SK-N-SH treated with all-trans-retinoic acid at 6 μM for 48 hours (cell line): ENCODE measurements at regions not wholly inside any gene's neighbourhood (a gene's known extent, or its start where the extent isn't known, plus 50 kb on each side); places are given as distances from the start of the nearest gene placed in this dataset.

ENCODE experiments used
- ATAC-seq: fragments of 200-7000 bp; cut with Tn5 transposase; 3 replicates; pipeline ENCODE4 v1.9.1; 2020; ENCODE audit warnings: mild to moderate bottlenecking, moderate library complexity
- ARNTL ChIP-seq: fragments of 450-650 bp; formaldehyde crosslinking; IDR thresholded peaks from 2 replicates; pipeline ENCODE4 v1.5.0; 2020; ENCODE audit warnings: low read depth, mild to moderate bottlenecking, moderate library complexity, borderline replicate concordance
- BACH2 ChIP-seq: fragments of 250-450 bp; sonication (Bioruptor Pico); IDR thresholded peaks from 2 replicates; pipeline ENCODE4 v1.9.0; 2021; ENCODE audit warnings: mild to moderate bottlenecking, borderline replicate concordance
- CSDC2 ChIP-seq: fragments of 250-450 bp; sonication (Bioruptor Pico); IDR thresholded peaks from 2 replicates; pipeline ENCODE4 v1.5.0; 2020; ENCODE audit warnings: mild to moderate bottlenecking, moderate library complexity
- ESRRG ChIP-seq: fragments of 250-450 bp; sonication (Bioruptor Pico); IDR thresholded peaks from 2 replicates; pipeline ENCODE4 v1.6.1; 2021; ENCODE audit warnings: mild to moderate bottlenecking
- GLIS3 ChIP-seq: fragments of 250-450 bp; sonication (Bioruptor Pico); IDR thresholded peaks from 2 replicates; pipeline ENCODE4 v1.5.0; 2020; ENCODE audit warnings: mild to moderate bottlenecking, moderate library complexity
- ISL1 ChIP-seq: fragments of 250-450 bp; sonication (Bioruptor Pico); IDR thresholded peaks from 2 replicates; pipeline ENCODE4 v2.1.2; 2022; ENCODE audit warnings: mild to moderate bottlenecking, moderate library complexity
- OSR1 ChIP-seq: fragments of 250-450 bp; sonication (Bioruptor Pico); IDR thresholded peaks from 2 replicates; pipeline ENCODE4 v1.8.0; 2022; ENCODE audit warnings: moderate library complexity, mild to moderate bottlenecking, inconsistent platforms
- PPARA ChIP-seq: fragments of 250-450 bp; sonication (Bioruptor Pico); IDR thresholded peaks from 2 replicates; pipeline ENCODE4 v1.5.0; 2020; ENCODE audit warnings: mild to moderate bottlenecking, borderline replicate concordance
- RARB ChIP-seq: fragments of 250-450 bp; sonication (Bioruptor Pico); IDR thresholded peaks from 2 replicates; pipeline ENCODE4 v1.8.0; 2021; ENCODE audit warnings: mild to moderate bottlenecking, moderate library complexity
- SNAI2 ChIP-seq: fragments of 250-450 bp; sonication (Bioruptor Pico); IDR thresholded peaks from 2 replicates; pipeline ENCODE4 v1.5.0; 2020; ENCODE audit warnings: mild to moderate bottlenecking, moderate library complexity
- TCF4 ChIP-seq: fragments of 250-450 bp; sonication (Bioruptor Pico); IDR thresholded peaks from 2 replicates; pipeline ENCODE4 v1.8.0; 2021; ENCODE audit warnings: mild to moderate bottlenecking, moderate library complexity, borderline replicate concordance
- TOX ChIP-seq: fragments of 250-450 bp; sonication (Bioruptor Pico); IDR thresholded peaks from 2 replicates; pipeline ENCODE4 v1.8.0; 2021; ENCODE audit warnings: mild to moderate bottlenecking, moderate library complexity, borderline replicate concordance
- ZC3H10 ChIP-seq: fragments of 250-450 bp; sonication (Bioruptor Pico); IDR thresholded peaks from 2 replicates; pipeline ENCODE4 v1.5.1; 2021; ENCODE audit warnings: mild to moderate bottlenecking, moderate library complexity
- ZFP3 ChIP-seq: fragments of 250-450 bp; sonication (Bioruptor Pico); IDR thresholded peaks from 2 replicates; pipeline ENCODE4 v1.5.0; 2020; ENCODE audit warnings: mild to moderate bottlenecking, moderate library complexity
- ZFP30 ChIP-seq: fragments of 450-650 bp; formaldehyde crosslinking; IDR thresholded peaks from 2 replicates; pipeline ENCODE4 v1.5.0; 2022; ENCODE audit warnings: mild to moderate bottlenecking, moderate library complexity
- ZNF565 ChIP-seq: fragments of 450-650 bp; formaldehyde crosslinking; conservative IDR thresholded peaks from 2 replicates; pipeline ENCODE4 v1.5.0; 2020; ENCODE audit warnings: low read depth, mild to moderate bottlenecking, moderate library complexity
- ZNF70 ChIP-seq: fragments of 450-650 bp; formaldehyde crosslinking; IDR thresholded peaks from 2 replicates; pipeline ENCODE4 v1.5.0; 2020; ENCODE audit warnings: mild to moderate bottlenecking, moderate library complexity
- ZNF8 ChIP-seq: fragments of 450-650 bp; formaldehyde crosslinking; IDR thresholded peaks from 2 replicates; pipeline ENCODE4 v1.5.0; 2020; ENCODE audit warnings: mild to moderate bottlenecking, moderate library complexity
- TF ChIP-seq, protein P1 (sequence below): fragments of 250-450 bp; sonication (Bioruptor Pico); IDR thresholded peaks from 2 replicates; pipeline ENCODE4 v1.5.1; 2020; ENCODE audit warnings: low read depth, mild to moderate bottlenecking, moderate library complexity
- TF ChIP-seq, protein P2 (sequence below): fragments of 250-450 bp; sonication (Bioruptor Pico); IDR thresholded peaks from 2 replicates; pipeline ENCODE4 v1.5.0; 2020; ENCODE audit warnings: mild to moderate bottlenecking, moderate library complexity
- TF ChIP-seq, protein P3 (sequence below): fragments of 250-450 bp; sonication (Bioruptor Pico); IDR thresholded peaks from 2 replicates; pipeline ENCODE4 v1.5.1; 2021; ENCODE audit warnings: mild to moderate bottlenecking, moderate library complexity
- TF ChIP-seq, protein P4 (sequence below): fragments of 250-450 bp; sonication (Bioruptor Pico); IDR thresholded peaks from 2 replicates; pipeline ENCODE4 v1.8.0; 2020; ENCODE audit warnings: mild to moderate bottlenecking, moderate library complexity, borderline replicate concordance
- TF ChIP-seq, protein P5 (sequence below): fragments of 250-450 bp; sonication (Bioruptor Pico); IDR thresholded peaks from 2 replicates; pipeline ENCODE4 v1.8.0; 2021; ENCODE audit warnings: low read depth, mild to moderate bottlenecking, moderate library complexity, borderline replicate concordance

DNA sequence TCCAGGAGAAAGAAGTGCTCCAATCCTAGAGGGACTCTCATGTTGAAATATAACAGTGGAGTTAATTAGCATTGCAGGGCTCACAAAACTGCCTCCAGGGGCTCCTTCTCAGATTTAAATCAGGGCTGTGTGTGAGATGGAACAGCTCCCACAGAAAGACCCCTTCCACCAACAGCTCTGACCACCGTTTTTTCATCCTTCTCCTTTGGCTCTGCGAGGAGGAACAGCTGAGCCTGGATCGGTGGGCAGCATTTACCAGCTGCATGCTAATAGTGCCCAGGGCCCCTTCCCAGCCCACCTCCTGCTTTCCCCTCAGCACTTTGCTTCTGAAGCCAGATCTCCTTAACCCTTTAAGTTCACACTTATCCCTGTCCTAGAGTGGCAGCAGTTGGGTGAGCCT, 119.2 kb upstream of the UBE2E1 start:
- TF ChIP-seq ZNF565 (CRISPR knock-in tag) (no peak), ARNTL (CRISPR knock-in tag) (no peak), ISL1 (no peak), TOX (no peak), TCF4 (CRISPR knock-in tag) (no peak), ESRRG (CRISPR knock-in tag) (no peak), SNAI2 (CRISPR knock-in tag) (no peak), PPARA (CRISPR knock-in tag) (no peak), ZNF8 (no peak), ZFP30 (no peak), ZC3H10 (CRISPR knock-in tag) (no peak), CSDC2 (CRISPR knock-in tag) (no peak), OSR1 (CRISPR knock-in tag) (no peak), ZNF70 (no peak)
- TF ChIP-seq, protein P1, sequence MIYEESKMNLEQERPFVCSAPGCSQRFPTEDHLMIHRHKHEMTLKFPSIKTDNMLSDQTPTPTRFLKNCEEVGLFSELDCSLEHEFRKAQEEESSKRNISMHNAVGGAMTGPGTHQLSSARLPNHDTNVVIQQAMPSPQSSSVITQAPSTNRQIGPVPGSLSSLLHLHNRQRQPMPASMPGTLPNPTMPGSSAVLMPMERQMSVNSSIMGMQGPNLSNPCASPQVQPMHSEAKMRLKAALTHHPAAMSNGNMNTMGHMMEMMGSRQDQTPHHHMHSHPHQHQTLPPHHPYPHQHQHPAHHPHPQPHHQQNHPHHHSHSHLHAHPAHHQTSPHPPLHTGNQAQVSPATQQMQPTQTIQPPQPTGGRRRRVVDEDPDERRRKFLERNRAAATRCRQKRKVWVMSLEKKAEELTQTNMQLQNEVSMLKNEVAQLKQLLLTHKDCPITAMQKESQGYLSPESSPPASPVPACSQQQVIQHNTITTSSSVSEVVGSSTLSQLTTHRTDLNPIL (CRISPR knock-in tag), result no peak
- TF ChIP-seq, protein P2, sequence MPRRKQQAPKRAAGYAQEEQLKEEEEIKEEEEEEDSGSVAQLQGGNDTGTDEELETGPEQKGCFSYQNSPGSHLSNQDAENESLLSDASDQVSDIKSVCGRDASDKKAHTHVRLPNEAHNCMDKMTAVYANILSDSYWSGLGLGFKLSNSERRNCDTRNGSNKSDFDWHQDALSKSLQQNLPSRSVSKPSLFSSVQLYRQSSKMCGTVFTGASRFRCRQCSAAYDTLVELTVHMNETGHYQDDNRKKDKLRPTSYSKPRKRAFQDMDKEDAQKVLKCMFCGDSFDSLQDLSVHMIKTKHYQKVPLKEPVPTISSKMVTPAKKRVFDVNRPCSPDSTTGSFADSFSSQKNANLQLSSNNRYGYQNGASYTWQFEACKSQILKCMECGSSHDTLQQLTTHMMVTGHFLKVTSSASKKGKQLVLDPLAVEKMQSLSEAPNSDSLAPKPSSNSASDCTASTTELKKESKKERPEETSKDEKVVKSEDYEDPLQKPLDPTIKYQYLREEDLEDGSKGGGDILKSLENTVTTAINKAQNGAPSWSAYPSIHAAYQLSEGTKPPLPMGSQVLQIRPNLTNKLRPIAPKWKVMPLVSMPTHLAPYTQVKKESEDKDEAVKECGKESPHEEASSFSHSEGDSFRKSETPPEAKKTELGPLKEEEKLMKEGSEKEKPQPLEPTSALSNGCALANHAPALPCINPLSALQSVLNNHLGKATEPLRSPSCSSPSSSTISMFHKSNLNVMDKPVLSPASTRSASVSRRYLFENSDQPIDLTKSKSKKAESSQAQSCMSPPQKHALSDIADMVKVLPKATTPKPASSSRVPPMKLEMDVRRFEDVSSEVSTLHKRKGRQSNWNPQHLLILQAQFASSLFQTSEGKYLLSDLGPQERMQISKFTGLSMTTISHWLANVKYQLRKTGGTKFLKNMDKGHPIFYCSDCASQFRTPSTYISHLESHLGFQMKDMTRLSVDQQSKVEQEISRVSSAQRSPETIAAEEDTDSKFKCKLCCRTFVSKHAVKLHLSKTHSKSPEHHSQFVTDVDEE (CRISPR knock-in tag), result no peak
- TF ChIP-seq, protein P3, sequence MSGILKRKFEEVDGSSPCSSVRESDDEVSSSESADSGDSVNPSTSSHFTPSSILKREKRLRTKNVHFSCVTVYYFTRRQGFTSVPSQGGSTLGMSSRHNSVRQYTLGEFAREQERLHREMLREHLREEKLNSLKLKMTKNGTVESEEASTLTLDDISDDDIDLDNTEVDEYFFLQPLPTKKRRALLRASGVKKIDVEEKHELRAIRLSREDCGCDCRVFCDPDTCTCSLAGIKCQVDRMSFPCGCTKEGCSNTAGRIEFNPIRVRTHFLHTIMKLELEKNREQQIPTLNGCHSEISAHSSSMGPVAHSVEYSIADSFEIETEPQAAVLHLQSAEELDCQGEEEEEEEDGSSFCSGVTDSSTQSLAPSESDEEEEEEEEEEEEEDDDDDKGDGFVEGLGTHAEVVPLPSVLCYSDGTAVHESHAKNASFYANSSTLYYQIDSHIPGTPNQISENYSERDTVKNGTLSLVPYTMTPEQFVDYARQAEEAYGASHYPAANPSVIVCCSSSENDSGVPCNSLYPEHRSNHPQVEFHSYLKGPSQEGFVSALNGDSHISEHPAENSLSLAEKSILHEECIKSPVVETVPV (CRISPR knock-in tag), result no peak
- TF ChIP-seq, protein P4, sequence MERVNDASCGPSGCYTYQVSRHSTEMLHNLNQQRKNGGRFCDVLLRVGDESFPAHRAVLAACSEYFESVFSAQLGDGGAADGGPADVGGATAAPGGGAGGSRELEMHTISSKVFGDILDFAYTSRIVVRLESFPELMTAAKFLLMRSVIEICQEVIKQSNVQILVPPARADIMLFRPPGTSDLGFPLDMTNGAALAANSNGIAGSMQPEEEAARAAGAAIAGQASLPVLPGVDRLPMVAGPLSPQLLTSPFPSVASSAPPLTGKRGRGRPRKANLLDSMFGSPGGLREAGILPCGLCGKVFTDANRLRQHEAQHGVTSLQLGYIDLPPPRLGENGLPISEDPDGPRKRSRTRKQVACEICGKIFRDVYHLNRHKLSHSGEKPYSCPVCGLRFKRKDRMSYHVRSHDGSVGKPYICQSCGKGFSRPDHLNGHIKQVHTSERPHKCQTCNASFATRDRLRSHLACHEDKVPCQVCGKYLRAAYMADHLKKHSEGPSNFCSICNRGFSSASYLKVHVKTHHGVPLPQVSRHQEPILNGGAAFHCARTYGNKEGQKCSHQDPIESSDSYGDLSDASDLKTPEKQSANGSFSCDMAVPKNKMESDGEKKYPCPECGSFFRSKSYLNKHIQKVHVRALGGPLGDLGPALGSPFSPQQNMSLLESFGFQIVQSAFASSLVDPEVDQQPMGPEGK, result no peak
- ATAC-seq, result no peak; the same call in 1 of the 3 replicates

DNA sequence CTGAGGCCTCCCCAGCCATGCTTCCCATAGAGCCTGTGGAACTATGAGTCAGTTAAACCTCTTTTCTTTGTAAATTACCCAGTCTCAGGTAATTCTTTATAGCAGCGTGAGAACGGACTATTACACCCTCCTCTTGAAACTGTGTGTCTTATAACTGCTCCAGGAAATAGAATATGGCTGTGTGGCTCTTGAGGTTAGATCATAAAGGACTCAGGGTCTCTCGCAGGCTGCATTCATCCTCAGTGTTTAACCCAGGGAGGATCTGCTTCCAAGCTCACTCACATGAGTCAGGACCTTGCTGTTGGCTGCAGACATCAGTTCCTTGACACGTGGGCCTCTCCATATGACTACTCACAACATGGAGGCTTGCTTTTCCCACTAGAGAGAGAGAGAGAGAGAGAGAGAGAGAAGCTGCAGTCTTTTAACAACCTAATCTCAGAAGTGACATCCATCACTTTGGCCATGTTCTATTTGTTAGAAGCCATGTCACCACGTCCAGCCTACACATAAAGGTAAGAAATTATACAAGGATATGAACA, 114.3 kb upstream of the UBE2E1 start:
- TF ChIP-seq, protein P4, result no peak
- TF ChIP-seq ZFP3 (CRISPR knock-in tag) (no peak), GLIS3 (CRISPR knock-in tag) (no peak), RARB (CRISPR knock-in tag) (no peak), BACH2 (CRISPR knock-in tag) (no peak), ZNF8 (no peak), CSDC2 (CRISPR knock-in tag) (no peak), ZC3H10 (CRISPR knock-in tag) (no peak), TOX (no peak), ISL1 (no peak)
- no peak for ATAC-seq

DNA sequence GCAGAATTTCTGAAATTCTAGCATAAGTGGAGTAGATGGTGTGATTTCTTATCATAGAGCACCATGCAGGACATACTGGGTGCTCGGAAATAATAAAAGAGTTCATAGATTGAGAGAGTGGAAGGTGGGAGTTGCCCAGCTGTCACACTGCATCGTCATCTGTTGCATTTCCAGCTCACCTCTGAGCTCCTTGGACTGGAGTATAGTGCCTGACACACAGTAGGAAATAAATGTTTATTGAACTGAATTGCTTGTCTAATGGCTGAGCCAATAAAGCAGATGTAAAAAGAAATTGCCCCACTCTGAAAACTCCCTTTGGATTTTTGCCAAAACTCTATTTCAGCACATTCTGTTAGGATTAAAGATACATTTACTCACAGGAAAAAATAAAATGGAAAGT, 108.9 kb upstream of the UBE2E1 start:
- ATAC-seq, result no peak
- TF ChIP-seq PPARA (CRISPR knock-in tag), result no peak
- TF ChIP-seq GLIS3 (CRISPR knock-in tag), result no peak
- TF ChIP-seq, protein P2 (CRISPR knock-in tag), result no peak
- no peak for TF ChIP-seq ZFP30
- no peak for TF ChIP-seq OSR1 (CRISPR knock-in tag)
- no peak for TF ChIP-seq SNAI2 (CRISPR knock-in tag)
- TF ChIP-seq, protein P5, sequence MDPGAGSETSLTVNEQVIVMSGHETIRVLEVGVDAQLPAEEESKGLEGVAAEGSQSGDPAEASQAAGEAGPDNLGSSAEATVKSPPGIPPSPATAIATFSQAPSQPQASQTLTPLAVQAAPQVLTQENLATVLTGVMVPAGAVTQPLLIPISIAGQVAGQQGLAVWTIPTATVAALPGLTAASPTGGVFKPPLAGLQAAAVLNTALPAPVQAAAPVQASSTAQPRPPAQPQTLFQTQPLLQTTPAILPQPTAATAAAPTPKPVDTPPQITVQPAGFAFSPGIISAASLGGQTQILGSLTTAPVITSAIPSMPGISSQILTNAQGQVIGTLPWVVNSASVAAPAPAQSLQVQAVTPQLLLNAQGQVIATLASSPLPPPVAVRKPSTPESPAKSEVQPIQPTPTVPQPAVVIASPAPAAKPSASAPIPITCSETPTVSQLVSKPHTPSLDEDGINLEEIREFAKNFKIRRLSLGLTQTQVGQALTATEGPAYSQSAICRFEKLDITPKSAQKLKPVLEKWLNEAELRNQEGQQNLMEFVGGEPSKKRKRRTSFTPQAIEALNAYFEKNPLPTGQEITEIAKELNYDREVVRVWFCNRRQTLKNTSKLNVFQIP (CRISPR knock-in tag), result no peak
- no peak for TF ChIP-seq ISL1
- no peak for TF ChIP-seq TCF4 (CRISPR knock-in tag)
- no peak for TF ChIP-seq ESRRG (CRISPR knock-in tag)
